Iris pigment epithelial cell (primary cell): ENCODE measurements at regions not wholly inside any gene's neighbourhood (a gene's known extent, or its start where the extent isn't known, plus 50 kb on each side); places are given as distances from the start of the nearest gene placed in this dataset.
A peak's percentile ranks its signal among the peaks of the same experiment; 100 is the strongest.
"Not testable (repeated sequence)": the region's sequence is repeated elsewhere in the genome, so short reads cannot be mapped to it uniquely, and the experiment has no call there.

ENCODE experiments used
- DNase-seq: peaks from one replicate; pipeline ENCODE4 v3.0.0-alpha.2; 2011; ENCODE audit warnings: low read depth

DNA sequence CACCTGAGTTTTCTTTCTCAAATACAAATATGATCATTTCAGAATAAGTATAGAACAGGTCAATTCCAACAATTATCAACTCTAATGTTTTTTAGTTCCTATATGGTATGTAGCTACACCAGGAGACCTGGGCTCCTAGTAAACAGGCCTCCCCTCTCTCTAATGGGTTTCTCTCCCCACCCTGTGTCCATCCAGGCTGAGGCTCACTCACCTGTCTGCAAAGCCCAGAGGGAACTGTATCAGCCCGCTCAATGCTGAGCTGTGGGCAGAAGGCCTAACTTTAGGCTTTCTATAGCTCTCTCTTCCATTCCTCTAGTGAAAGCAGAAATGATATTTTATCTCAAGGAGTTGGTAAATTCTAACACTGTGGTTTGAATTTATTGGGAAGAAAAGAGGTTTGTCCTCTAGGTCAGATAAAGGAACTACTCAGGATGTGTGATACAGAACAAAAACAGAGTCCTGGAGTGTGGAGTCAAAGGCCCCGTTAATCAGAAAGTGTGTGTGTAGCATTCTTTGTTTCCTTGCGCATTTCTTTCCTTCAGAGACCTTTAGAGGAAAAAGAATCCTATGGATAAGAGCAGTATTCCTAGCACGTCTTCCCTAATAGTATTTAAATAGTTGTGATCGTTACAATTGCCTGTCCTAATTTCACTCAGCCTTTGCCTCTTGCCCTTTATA is 408.9 kb downstream of the PYDC2 start:
- DNase-seq = no peak

DNA sequence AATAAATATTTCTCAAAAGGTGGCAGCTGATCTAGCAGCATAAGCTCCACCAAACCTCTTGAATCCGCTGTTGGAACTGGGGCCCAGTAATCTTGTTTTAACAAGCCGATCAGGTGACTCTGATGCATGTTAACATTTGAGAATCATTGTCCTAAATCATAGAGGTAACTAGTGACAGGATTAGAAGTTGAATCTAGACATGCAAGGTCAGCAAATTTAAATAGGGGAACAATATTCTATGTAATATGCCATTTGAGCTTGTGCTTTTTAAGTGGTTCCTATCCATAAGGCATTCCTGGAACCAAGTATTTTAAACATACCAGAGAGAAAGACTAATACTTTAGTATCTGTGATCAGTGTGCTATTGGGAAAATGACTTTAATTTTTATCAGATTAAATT is 412.8 kb downstream of the PYDC2 start:
- no peak for DNase-seq

DNA sequence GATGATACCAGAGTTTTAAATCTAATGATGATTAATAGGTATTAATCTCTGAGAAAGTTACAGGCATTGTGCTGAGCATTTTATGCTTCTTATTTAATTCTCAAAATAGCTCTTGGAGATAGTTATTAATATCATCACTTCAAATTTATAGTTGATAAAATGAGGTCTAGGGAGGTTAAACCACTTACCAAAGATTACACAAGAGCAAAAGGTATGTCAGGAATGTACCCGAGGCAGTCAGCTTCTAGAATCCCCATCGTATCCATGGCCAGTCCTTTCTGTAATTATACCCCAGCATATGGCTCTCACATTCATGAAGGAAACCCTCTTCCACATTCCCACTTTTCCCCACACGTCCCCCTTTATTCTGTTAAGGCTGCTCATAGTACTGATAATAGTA is 421.3 kb downstream of the PYDC2 start:
- DNase-seq = peak; percentile 16

DNA sequence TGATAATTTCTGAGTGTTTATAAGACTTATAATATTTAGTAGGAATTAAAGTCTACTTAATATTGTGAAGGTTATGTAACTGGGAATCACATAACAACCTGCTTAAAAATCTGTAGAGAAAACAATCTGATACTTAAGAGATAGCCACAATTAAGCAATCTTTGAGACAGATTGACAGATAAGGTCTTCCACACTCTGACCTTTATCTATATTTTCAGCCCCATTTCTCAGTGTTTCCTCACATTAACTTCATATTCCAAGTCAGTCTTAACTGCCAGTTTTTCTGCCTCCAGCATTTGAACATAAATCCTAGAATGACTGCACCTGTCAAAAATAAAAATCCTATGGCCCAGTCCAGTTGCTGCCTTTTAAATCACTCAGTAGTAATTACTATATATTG is 423.2 kb downstream of the PYDC2 start:
- DNase-seq = no peak

DNA sequence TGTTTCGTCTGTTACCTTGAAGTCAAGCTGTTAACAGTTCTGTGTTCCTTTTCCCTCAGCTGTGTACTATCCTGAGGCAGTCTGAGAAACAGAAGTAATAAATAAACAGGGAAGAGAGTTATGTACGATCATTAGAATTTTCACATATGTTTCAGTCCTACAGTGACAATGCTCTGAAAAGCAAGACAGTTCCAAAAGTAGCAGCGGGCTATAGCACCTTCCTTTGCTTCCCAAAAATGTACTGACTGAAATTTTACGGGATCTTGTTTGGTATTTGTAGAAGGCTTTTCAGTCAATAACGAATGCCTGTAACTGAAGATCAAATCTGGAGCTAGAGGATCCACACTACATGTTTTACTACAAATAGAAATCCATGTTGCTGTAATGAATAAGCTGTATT is 428.1 kb downstream of the PYDC2 start:
- DNase-seq = no peak

DNA sequence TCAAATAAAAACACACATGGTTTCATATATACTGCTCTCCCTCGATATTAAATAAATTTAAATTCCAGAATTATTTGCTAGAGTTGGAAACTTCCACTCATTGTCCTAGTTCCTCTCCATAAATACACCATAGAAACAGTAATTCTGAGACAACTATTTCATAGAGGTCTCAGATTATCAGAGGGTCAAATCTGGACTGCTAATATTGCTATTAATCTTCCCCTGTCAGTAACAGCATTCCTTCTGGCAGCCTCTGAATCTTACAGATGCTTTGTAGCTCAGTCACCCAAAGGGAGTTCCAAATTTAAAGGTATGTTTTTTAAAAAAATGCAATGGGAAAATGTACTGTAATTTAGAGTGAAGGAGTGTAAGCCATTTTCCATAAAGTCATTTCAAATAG is 428.8 kb downstream of the PYDC2 start:
- DNase-seq = no peak

DNA sequence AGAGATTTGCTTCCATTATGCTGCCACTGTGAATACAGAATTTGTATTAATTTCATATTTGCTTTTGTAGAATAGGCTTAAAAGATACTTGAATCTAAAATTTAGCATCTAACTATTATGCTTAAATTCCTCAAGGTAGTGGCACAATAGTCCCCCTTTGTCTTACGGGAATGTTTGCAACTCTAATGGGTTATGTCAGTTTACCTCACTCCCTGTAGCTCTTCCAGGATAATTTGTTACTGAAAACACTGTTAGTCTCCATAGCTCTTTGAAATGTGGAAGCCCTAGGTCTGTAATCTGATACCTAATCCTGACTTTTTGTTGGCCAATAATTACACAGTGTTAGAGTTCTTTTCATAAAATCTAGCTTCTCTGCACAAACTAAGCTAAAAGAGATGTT is 433.4 kb downstream of the PYDC2 start:
- DNase-seq = no peak

DNA sequence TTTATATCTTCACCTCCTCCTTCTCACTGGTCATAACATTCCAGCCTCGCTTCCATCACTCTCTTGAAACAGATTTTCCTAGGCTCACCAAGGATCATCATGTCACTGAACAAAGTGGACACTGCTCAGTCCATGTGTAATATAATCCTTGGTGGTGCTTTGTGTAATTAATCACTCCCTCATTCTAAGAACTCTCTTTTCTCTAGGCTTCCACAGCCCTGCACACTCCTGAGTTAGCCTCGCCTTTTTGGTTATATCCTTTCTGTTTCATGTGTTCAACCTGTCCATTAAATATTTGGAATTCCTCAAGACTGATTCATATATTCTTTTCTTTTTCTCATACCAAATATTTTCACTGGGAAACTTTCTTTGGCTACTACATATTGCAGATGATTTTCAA is 440.8 kb downstream of the PYDC2 start:
- DNase-seq = no peak

DNA sequence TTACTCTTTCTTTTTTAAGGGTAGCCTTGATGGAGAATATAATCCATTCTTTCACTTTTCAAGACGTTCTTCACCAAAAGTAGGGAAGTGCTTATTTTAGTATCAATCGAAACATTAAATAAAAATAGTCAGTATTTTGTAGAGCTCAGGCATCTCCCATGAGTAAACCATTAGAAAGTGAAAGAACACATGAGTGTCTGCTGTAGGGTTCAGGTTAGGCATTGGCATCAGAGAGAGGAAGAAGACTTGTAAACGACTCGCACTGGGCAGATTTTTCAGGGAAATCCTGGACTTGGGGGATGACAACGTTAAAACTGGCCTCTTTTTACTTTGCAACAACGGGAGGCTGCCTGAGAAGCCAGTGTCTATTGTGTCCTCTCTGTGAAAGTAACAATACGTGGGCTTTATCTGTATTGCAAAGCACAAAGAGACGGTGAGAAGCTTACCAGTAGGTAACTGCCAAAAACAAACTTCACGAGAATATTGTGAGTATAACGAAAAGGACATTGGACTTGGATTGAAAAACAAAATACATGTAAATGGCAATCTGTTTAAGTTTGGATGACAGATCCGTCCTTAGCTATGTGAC is 451.7 kb downstream of the PYDC2 start:
- no peak for DNase-seq

DNA sequence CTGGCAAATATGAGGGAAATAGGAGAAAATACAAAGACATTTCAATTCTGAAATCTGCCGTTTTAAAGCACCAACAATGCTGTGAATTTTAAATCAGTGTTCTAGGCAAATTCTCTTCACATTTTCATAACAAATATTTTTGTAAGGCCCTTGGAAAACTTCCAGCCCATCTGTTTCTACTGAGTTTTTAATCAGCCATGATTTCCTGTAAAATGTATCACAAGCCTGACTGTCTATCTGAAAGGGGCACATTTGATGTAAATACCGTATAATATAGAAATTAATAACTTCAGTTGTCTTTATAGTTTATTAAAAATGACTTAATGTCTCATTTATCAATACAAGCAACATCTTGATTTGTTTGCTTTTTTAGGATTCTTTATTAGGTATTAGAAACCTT is 454.7 kb downstream of the PYDC2 start:
- DNase-seq = no peak

DNA sequence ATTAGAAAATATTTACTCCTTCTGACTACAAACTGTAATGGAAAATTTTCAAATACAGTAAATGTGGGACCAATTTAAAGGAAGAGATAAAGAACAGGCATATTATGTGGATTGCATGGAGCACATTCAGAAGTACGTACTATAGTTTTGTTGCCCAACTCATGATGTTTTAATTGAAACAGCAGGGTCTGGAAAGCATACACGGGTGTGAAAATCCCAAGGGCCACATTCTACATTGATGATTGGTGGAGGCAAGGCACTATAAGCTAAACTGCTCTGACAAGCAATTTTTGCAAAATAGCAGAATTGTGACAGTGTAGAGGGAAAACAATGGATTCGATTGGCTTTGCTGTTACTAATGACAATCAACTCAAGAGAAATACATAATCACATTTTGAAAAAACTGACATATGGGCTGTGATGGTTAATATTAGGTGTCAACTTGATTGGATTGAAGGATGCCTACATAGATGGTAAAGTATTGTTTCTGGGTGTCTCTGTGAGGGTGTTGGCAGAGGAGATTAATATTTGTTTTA is 458.6 kb downstream of the PYDC2 start:
- DNase-seq = no peak

DNA sequence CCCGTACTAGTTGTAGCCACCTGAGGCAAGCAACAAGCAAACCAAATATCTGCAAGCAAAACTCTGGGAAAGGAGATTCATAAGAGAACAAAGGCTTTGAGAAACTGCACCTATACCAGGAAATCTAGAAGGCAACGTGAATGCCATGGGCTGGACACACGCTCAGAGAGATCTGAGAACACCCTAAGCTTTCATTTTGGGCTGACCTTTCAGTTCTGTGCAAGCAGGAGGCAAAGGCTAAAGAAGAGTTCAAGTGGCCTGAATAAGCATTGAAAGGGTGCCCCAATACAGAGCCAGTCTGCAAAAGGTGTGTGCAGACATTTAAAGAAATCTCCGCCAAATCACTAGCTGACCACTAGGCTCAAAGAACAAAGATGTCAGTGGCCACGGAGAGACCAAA is 461.6 kb downstream of the PYDC2 start:
- DNase-seq = no peak

DNA sequence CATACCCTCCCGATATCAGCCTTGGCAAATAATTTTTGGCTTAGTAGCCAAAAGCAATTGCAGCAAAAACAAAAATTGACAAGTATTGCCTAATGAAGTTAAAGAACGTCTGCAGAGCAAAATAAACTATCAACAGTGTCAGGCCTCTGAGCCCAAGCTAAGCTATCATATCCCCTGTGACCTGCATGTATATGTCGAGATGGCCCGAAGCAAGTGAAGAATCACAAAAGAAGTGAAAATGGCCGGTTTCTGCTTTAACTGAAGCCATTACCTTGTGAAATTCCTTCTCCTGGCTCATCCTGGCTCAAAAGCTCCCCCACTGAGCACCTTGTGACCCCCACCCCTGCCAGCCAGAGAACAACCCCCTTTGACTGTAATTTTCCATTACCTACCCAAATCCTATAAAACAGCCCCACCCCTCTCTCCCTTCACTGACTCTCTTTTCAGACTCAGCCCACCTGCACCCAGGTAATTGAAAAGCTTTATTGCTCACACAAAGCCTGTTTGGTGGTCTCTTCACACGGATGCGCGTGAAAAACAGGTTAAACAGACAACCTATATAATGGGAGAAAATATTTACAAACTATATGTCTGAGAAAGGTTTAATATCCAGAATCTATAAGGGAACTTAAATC is 466.3 kb downstream of the PYDC2 start:
- DNase-seq = not testable (repeated sequence)

DNA sequence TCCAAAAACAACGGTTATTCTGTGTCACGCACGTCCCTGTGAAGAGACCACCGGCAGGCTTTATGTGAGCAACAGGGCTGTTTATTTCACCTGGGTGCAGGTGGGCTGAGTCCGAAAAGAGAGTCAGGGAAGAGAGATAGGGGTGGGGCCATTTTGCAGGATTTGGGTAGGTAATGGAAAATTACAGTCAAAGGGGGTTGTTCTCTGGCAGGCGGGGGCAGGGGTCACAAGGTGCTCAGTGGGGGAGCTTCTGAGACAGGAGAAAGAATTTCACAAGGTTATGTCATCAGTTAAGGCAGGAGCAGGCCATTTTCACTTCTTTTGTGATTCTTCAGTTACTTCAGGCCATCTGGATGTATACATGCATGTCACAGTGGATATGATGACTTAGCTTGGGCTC is 467.0 kb downstream of the PYDC2 start:
- DNase-seq = not testable (repeated sequence)

DNA sequence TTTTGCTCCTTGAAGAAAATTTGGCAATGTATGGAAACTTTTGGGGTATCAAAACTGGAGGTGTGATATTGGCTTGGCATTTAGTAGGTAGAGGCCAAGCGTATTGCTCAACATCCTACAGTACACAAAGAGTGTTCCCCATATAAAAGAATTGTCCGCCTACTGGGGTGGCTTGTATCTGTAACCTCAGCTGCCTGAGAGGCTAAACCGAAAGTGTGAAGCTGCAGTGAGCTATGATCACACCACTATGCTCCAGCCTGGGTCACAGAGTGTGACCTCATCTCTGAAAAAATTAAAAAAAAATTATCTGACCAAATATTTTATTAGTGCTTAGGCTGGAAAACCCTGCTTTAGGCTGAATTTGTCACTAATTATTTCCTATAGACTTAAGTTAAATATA is 483.9 kb downstream of the PYDC2 start:
- DNase-seq = no peak

DNA sequence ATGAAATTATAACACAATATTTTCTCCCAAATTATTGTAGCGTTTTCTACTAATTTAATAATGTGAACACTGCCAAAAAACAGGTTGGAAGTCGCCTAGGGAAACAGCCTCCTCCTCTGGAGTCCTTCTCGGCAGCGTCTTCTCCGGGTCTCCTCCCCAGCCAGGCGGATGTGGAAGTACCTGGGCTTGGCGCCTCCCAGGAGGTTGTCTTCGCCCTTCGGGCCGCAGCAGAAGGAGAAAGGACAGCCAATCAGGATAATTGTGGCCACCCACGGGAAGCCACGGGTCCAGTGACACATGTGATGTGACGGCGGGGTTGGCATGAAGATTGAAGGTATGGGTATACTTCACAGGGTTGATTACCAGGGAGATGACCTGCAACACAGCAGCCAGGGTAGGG is 491.2 kb downstream of the PYDC2 start:
- no peak for DNase-seq

DNA sequence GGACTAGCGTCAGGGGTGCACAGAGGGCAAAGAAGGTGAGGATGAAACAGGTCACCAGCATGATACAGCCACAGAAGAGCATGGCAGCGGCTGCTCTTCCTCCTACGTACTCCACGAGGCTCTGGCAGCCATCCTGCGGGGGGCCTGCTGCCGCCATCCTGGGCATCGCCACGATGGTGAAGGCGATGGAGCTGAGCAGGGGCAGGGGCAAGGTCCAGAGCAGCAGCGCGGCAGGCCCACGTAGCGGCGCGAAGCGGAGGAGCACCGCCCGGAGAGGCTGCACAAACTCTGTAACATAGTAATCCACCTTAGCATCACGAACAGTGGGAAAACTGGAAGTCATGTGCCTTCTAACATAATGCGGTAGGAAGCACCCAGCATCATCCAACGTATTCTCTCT is 491.6 kb downstream of the PYDC2 start:
- DNase-seq = no peak

DNA sequence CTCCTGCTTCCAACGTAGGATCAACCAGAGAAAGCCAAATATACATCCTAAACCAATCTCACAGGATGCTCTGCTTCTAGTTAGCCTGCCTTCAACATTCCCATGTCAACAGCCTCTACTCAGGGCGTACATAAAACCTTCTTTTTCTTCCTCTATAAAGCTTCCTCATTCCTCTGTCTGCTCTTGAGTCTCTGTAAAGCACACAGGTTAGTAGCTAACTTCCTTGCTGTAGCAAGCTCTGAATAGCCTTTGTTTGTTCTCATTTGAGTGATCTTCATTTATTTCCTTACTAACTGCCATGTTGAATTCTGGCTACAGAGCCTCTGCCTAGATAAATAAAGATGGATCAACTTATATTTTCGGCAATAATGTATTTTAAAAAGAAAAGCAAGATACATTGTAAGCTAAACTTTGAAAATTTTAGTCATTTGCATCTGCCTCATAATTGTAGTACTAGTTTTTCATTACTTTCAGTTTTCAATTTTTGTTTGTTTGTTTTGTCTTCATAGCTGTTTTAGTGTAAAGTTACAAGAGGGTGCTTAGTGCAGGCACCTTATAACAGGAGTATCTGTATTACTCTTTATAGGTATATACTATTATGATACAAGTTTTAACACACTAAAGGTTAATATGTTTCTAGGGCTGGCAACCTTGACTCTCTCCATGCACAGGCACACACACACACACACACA is 498.2 kb downstream of the PYDC2 start:
- no peak for DNase-seq

DNA sequence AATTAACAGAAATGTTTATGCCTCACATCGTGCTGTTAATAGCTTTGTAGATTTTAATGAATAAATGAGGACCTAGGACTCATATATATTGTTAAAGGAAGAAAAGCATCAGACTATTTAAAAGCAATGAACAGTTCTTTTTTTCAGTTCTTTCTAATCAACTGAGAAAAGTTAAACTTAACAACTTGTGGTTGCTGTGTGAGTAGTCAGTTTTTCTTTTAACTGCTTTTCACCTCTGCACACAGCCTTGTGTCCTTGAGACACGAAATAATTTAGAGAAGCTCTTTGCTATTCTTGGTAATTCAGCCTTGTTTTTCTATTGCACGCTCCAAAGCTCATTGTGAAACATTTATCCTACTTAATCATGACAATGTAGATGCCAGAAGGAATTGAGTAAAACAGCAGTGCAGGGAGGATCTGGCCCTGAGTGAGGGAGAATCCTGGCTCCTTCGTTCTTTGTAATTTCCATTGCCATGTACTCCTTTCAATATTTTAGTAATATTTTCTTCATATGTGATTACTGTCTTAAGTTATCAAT is 499.0 kb downstream of the PYDC2 start:
- DNase-seq = no peak

DNA sequence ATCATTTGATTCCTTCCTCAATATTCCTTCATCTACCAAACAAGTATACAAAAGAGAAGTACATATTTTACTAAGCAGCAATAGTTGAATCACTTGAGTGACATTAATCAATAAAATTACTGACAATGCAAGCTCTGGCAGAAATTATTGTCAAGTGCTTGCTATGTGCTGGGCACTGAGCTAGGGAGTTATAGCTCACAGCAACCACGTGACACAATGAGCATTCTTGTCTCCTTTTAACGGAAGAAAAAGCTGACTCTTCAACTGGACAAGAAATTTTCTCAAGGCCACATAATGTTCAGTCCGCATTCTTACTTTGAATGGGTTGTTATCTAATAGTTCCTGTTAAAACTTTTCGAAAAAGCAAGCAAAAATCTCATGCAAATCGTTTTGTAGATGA is 500.1 kb downstream of the PYDC2 start:
- DNase-seq = no peak

DNA sequence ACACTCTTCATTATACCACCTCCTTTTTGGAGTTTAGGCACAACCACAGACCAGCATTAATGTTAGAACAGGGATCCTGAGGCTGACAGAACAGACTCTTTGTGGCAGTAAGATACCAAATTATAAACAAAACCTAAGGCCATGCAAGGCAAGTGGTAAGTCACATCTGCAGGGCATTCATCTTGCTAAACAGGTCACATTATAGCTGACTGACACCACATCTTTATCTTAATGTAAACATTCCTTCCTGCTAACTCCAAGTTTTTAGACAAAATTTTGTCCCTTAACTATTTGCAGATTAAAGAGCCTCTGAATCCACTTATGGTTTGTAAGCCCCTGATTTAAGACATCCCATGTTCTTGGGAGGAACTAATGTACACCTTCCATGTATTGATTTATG is 500.6 kb downstream of the PYDC2 start:
- no peak for DNase-seq

DNA sequence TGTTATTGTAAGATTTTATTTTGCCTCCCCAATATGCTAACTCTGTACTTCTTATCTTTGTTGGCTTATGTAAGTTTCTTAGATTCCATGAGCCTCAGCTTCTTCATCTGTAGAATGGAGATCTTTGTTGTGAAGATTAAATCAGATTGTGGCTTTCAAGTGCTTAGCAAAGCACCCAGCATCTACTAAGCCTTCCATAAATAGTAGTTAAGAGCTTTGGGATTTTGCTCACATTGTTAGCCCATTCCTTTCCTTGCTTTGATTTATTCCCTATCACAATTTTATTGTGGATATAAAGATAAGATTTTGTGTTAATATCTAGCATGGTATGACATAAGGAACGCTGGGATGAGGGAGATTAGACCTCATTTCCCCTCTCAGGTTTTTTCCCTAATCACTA is 501.4 kb downstream of the PYDC2 start:
- DNase-seq = no peak

DNA sequence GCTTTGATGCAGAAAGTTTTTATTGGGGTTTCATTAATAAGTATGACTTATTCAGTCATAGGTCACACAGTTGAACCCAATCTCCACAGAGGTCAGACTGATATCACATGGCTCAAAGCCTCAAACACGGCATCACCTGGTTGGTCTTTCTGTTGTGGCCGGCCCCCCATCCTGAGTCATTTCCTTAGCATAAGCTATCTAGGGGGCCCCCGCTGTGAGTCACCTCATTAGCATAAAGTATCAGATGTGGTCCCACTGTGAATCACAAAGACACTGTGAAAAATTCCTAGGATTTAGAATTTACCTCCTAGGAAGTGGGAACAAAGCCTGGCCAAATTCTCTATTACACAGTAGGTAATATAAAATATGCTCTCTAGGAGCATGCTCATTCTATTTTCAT is 502.2 kb downstream of the PYDC2 start:
- peak; percentile 46 for DNase-seq
